BLaER1 (cell line): ENCODE measurements at regions not wholly inside any gene's neighbourhood (a gene's known extent, or its start where the extent isn't known, plus 50 kb on each side); places are given as distances from the start of the nearest gene placed in this dataset.

Experiments used
- H3K27ac ChIP-seq: shearing (Covaris generic); formaldehyde crosslinking; 2 replicates; pipeline ENCODE4 v1.8.1; 2022
- H3K27me3 ChIP-seq: shearing (Covaris generic); formaldehyde crosslinking; 2 replicates; pipeline ENCODE4 v1.8.1; 2022
- H3K36me3 ChIP-seq: shearing (Covaris generic); formaldehyde crosslinking; 2 replicates; pipeline ENCODE4 v1.8.1; 2022
- H3K4me1 ChIP-seq: shearing (Covaris generic); formaldehyde crosslinking; 2 replicates; pipeline ENCODE4 v1.8.1; 2022
- H3K4me2 ChIP-seq: shearing (Covaris generic); formaldehyde crosslinking; 2 replicates; pipeline ENCODE4 v1.8.1; 2022
- H3K4me3 ChIP-seq: shearing (Covaris generic); formaldehyde crosslinking; 2 replicates; pipeline ENCODE4 v1.8.1; 2022
- H3K9ac ChIP-seq: shearing (Covaris generic); formaldehyde crosslinking; 2 replicates; pipeline ENCODE4 v1.8.1; 2022
- H3K9me3 ChIP-seq: shearing (Covaris generic); formaldehyde crosslinking; 2 replicates; pipeline ENCODE4 v1.8.1; 2022
- H4K20me1 ChIP-seq: shearing (Covaris generic); formaldehyde crosslinking; 2 replicates; pipeline ENCODE4 v1.8.1; 2022
- Cebpa-rat ChIP-seq: shearing (Covaris generic); IDR thresholded peaks from 2 replicates; pipeline ENCODE4 v1.8.1; 2022

DNA sequence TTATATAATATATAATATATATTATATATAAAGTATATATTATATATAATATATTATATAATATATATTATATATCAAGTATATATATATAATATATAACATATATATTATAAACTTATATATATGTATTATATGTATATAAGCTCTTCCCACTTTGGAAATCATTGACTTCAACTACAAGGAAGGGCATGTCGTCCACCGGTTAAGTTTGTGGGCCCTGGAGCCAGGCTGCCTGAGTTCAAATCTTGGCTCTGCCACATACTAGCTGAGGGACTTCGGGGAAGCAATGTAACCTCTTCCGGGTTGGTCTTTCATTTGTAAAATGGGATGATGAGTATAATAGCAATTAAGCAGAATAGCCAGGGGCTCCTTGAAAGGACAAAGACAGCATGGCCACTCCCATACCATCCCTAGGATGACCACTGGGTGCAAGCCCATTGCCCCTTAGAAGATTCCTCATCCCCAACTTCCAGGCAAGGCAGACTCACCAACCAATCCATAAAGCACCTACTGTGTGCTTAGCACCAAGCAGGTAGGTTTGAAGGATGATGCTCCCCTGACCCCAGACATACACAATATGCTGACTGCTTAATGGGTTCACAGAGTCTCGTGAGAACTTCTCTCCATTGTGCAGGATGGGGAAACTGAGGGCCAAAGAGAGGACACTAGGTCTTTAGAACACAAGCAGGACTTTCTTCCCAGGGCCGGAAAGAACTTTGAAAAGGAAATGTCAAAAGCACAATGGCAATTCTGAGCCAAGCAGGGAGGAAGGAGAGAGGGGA is 163.2 kb downstream of the MRPL14 start:
- Histone ChIP-seq H3K9me3 (no peaks in the 10 kb centered on the region), H3K27ac (no peak overlapping the region), H3K4me3 (no peak overlapping the region), H3K27me3 (no peaks in the 10 kb centered on the region), H3K36me3 (no peaks in the 10 kb centered on the region), H3K9ac (no peak overlapping the region), H3K4me2 (no peak overlapping the region), H3K4me1 (no peaks in the 10 kb centered on the region), H4K20me1 (no peaks in the 10 kb centered on the region)
- no peak for TF ChIP-seq Cebpa-rat

GRCh38 chr6:43963203-43963602 is 164.0 kb downstream of the MRPL14 start:
- no peak overlapping the region for H3K4me3 ChIP-seq
- no peak overlapping the region for H3K27ac ChIP-seq
- no peaks in the 10 kb centered on the region for H3K9me3 ChIP-seq
- H3K9ac ChIP-seq: no peak overlapping the region
- H3K4me2 ChIP-seq: no peak overlapping the region
- H3K4me1 ChIP-seq: no peaks in the 10 kb centered on the region
- TF ChIP-seq Cebpa-rat: no peak
- H3K27me3 ChIP-seq: no peaks in the 10 kb centered on the region
- H4K20me1 ChIP-seq: no peaks in the 10 kb centered on the region
- no peaks in the 10 kb centered on the region for H3K36me3 ChIP-seq

GRCh38 chr6:43962458-43962857 is 164.8 kb downstream of the MRPL14 start:
- no peak overlapping the region for H3K4me3 ChIP-seq
- H3K27ac ChIP-seq: no peak overlapping the region

DNA sequence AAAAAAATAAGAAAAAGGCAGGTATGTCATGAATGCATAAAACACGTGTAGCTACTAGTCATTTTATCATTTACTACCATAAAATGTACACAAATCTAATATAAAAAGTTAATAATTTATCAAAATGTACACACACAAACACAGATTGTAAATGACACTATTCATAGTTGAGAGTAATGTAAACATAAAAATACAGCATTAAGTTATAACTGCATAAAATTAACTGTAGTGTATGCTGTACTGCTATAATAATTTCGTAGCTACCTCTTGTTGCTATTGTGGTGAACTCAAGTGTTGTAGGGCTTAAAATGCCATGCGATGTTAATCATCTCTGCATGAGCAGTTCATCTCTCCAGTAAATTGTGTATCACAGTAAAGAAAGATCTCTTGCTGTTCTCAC is 170.0 kb downstream of the MRPL14 start:
- Histone ChIP-seq H3K27ac (no peak overlapping the region), H3K4me1 (peaks cover 8% of the 10 kb centered on the region; the same call in 1 of the 2 replicates)

More at GRCh38 chr6:43962458-43962857, 164.8 kb downstream of the MRPL14 start:
- Histone ChIP-seq H3K36me3 (no peaks in the 10 kb centered on the region), H4K20me1 (no peaks in the 10 kb centered on the region), H3K4me2 (no peak overlapping the region), H3K9me3 (no peaks in the 10 kb centered on the region), H3K27me3 (no peaks in the 10 kb centered on the region), H3K4me1 (no peaks in the 10 kb centered on the region), H3K9ac (no peak overlapping the region)
- no peak for TF ChIP-seq Cebpa-rat

DNA sequence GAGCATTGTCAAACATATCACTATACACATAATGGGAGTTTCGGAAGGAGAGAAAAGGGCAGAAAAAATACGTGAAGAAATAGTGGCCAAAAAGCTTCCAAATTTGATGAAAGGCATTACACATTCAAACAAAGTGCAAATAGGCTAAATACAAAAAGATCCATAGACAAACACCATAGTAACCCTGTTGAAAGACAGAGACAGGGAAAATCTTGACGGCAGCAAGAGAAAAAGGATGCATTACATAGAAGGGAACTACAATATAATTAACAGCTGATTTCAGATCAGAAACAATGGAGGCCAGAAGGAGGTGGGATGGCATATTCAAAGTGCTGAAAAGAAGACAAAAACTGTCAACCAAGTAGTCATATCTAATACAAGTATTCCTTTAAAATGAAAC is 170.8 kb downstream of the MRPL14 start:
- Histone ChIP-seq H3K9me3 (no peaks in the 10 kb centered on the region), H3K9ac (no peak overlapping the region), H3K4me2 (no peak overlapping the region), H3K27me3 (no peaks in the 10 kb centered on the region), H3K4me1 (peaks cover 11% of the 10 kb centered on the region; the same call in 1 of the 2 replicates), H4K20me1 (no peaks in the 10 kb centered on the region), H3K36me3 (no peaks in the 10 kb centered on the region), H3K4me3 (no peak overlapping the region), H3K27ac (no peak overlapping the region)
- no peak for TF ChIP-seq Cebpa-rat

More for the DNA sequence above, 170.0 kb downstream of the MRPL14 start:
- H3K4me2 ChIP-seq: no peak overlapping the region
- no peak for TF ChIP-seq Cebpa-rat
- H3K9ac ChIP-seq: no peak overlapping the region
- H3K4me3 ChIP-seq: no peak overlapping the region
- H4K20me1 ChIP-seq: no peaks in the 10 kb centered on the region
- H3K36me3 ChIP-seq: no peaks in the 10 kb centered on the region
- H3K27me3 ChIP-seq: no peaks in the 10 kb centered on the region
- H3K9me3 ChIP-seq: no peaks in the 10 kb centered on the region

DNA sequence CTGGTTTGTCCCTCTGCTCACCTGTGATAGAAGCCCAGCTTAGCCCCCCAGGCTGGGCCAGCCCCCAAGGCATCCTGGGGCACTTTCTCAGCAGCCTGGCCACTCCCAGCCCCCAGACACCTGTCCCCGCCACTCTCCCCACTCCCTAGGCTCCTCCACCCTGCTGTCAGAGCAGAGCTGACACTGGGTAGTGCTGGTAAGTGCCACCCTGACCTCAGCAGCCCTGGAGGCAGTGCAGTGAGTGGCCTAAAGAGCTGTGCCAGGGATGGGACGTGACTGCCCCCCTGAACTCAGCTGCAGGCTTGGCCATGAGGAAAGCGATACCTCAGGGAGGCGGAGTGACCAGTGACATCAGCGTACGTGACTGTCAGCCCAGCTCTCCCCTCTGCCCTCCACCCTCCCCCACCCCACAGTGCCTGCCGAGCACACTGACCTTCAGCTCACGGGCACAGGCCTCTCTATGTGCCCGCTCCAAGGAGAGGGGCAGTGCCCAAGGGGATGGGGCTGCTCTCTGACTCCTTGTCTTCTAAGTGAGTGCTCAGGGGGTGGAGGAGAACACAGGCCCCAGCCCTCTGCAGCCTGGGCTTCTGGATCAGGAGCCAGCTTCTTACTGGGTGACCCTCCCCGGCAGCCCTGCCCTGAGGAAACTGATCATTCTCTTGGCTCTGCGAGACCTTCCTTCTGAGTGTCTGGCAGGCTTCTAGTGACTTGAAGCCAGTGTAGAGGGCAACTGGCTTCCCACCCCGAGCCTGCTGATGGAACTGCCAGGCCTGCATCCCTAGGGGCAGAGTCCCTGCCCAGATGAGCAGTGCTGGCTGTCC is 172.7 kb downstream of the MRPL14 start:
- Histone ChIP-seq H4K20me1 (no peaks in the 10 kb centered on the region), H3K36me3 (no peaks in the 10 kb centered on the region), H3K27ac (no peak overlapping the region), H3K4me3 (no peak overlapping the region), H3K9me3 (no peaks in the 10 kb centered on the region), H3K9ac (no peak overlapping the region), H3K27me3 (no peaks in the 10 kb centered on the region), H3K4me1 (peaks cover 17% of the 10 kb centered on the region; the same call in 1 of the 2 replicates), H3K4me2 (no peak overlapping the region)
- TF ChIP-seq Cebpa-rat: no peak

DNA sequence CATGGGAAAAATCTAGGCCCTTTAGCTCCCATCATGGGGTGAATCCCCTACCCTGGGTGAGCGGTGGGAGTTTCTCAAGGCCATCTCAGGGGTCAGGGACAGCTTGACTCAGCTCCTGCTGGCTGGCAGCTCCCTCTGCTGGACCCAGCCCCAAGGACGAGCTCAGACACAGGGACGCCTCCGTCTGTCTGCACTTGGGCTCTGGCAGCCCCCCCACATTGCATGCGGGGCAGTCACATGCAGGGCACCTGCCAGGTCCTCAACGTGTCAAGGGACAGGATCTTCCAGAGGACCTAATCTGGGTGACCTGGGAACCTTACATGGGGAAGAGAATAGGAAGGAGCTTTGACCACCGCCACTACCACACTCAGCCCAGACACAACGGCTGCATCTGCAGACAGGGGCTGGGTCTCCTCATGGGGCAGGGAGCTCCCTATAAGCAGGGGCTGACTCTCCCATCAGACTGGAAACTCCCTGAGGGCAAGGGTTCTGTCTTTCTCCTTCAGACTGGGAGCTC is 173.4 kb downstream of the MRPL14 start:
- Histone ChIP-seq H3K9me3 (no peaks in the 10 kb centered on the region), H3K4me2 (no peak overlapping the region), H4K20me1 (no peaks in the 10 kb centered on the region), H3K27ac (no peak overlapping the region), H3K4me1 (peaks cover 17% of the 10 kb centered on the region; the same call in 1 of the 2 replicates), H3K4me3 (no peak overlapping the region), H3K36me3 (no peaks in the 10 kb centered on the region), H3K27me3 (no peaks in the 10 kb centered on the region), H3K9ac (no peak overlapping the region)
- no peak for TF ChIP-seq Cebpa-rat

DNA sequence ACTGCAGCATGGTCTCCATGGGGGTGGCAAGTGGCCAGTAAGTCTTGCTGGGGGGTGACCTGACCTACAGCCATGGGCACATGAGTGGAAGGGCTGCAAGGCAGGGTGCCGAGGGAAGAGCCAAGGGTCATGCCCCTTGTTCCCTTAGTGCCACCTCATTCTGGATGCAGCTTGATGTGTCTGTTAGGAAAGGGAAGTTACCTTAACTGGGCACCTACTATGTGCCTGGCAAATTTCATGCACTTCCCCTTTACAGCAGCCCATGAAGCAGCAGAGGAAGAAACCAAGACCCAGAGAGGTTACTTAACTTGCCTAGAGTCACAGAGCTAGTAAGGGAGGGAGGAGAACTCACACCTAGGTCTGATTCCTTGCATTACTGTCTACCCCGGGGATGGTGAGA is 174.0 kb downstream of the MRPL14 start:
- Histone ChIP-seq H3K9ac (no peak overlapping the region), H3K36me3 (no peaks in the 10 kb centered on the region), H3K27me3 (no peaks in the 10 kb centered on the region), H3K4me2 (no peak overlapping the region), H3K4me1 (peaks cover 17% of the 10 kb centered on the region; the same call in 1 of the 2 replicates), H3K9me3 (no peaks in the 10 kb centered on the region), H3K27ac (no peak overlapping the region), H3K4me3 (no peak overlapping the region), H4K20me1 (no peaks in the 10 kb centered on the region)
- no peak for TF ChIP-seq Cebpa-rat

DNA sequence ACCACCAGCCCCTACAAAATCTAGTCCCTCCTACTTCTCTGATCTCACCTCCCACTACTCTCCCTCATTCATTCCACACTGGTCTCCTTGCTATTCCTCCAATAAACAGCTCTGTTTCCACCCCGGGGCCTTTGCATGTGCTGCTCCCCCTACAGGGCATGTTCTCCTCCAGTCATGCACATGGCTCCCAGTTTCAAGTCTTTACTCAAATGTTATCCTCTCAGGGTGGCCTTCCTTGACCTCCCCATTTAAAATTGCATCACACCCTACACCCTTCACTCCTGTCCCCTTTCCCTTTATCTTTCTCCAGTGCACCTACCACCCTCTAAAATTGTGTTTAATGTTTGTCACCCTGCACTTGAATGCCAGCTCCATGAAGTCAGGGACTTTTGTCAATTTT is 174.5 kb downstream of the MRPL14 start:
- Histone ChIP-seq H3K4me2 (no peak overlapping the region), H3K27me3 (no peaks in the 10 kb centered on the region), H3K27ac (no peak overlapping the region), H3K9ac (no peak overlapping the region), H3K4me1 (peaks cover 17% of the 10 kb centered on the region; the same call in 1 of the 2 replicates), H4K20me1 (no peaks in the 10 kb centered on the region), H3K9me3 (no peaks in the 10 kb centered on the region), H3K36me3 (no peaks in the 10 kb centered on the region), H3K4me3 (no peak overlapping the region)
- no peak for TF ChIP-seq Cebpa-rat
